WI38 (cell line): ENCODE measurements at regions not wholly inside any gene's neighbourhood (a gene's known extent, or its start where the extent isn't known, plus 50 kb on each side); places are given as distances from the start of the nearest gene placed in this dataset.

Experiments
- H3K4me3 ChIP-seq: 2 replicates; pipeline ENCODE4 v1.5.1; 2011; ENCODE audit warnings: low read depth, mild to moderate bottlenecking, control low read depth, low read length
- CTCF ChIP-seq: IDR thresholded peaks from 2 replicates; pipeline ENCODE4 v1.5.1; 2012; ENCODE audit warnings: low read depth, mild to moderate bottlenecking, control low read depth, low read length

GRCh38 chr10:83367036-83367435 lies 772.3 kb upstream of the GHITM start:
- TF ChIP-seq CTCF: no peak
- H3K4me3 ChIP-seq: no peak overlapping the region

- TF ChIP-seq CTCF: no peak
- H3K4me3 ChIP-seq: no peak overlapping the region
Observed at GRCh38 chr10:83371696-83372490, 767.4 kb upstream of the GHITM start.

GRCh38 chr10:83372646-83373045 lies 766.7 kb upstream of the GHITM start:
- H3K4me3 ChIP-seq: no peak overlapping the region
- TF ChIP-seq CTCF: no peak

- H3K4me3 ChIP-seq: no peak overlapping the region
- no peak for TF ChIP-seq CTCF
Observed at GRCh38 chr10:83373671-83374070, 765.6 kb upstream of the GHITM start.

GRCh38 chr10:83374741-83375140 lies 764.6 kb upstream of the GHITM start:
- no peak for TF ChIP-seq CTCF

GRCh38 chr10:83375274-83375673 lies 764.0 kb upstream of the GHITM start:
- H3K4me3 ChIP-seq: no peak overlapping the region
- TF ChIP-seq CTCF: no peak

More at GRCh38 chr10:83374741-83375140, 764.6 kb upstream of the GHITM start:
- no peak overlapping the region for H3K4me3 ChIP-seq

GRCh38 chr10:83397806-83398205 lies 741.5 kb upstream of the GHITM start:
- no peak for TF ChIP-seq CTCF
- no peak overlapping the region for H3K4me3 ChIP-seq
